OCI-LY1 (cell line): ENCODE measurements at regions not wholly inside any gene's neighbourhood (a gene's known extent, or its start where the extent isn't known, plus 50 kb on each side); places are given as distances from the start of the nearest gene placed in this dataset.

Experiments used
- H2AFZ ChIP-seq: fragments of 200-600 bp; sonication (generic), shearing (Covaris generic); 2 replicates; pipeline ENCODE4 v1.6.0; 2014; ENCODE audit warnings: antibody characterized with exemption, mild to moderate bottlenecking, low read length
- H3F3A ChIP-seq: fragments of 200-600 bp; sonication (generic), shearing (Covaris generic); 2 replicates; pipeline ENCODE4 v1.6.0; 2014; ENCODE audit warnings: mild to moderate bottlenecking, antibody characterized with exemption, low read length, moderate library complexity; ENCODE audit not compliant: insufficient read depth
- H3K27ac ChIP-seq: fragments of 200-600 bp; sonication (generic); 2 replicates; pipeline ENCODE4 v1.5.1; 2014; ENCODE audit warnings: low read length, mixed run types, mild to moderate bottlenecking, low read depth; ENCODE audit not compliant: poor library complexity, severe bottlenecking
- H3K27me3 ChIP-seq: fragments of 200-600 bp; sonication (generic); 2 replicates; pipeline ENCODE4 v1.6.0; 2014; ENCODE audit warnings: antibody characterized with exemption, mild to moderate bottlenecking, low read length, moderate library complexity; ENCODE audit not compliant: insufficient read depth
- H3K36me3 ChIP-seq: fragments of 200-600 bp; sonication (generic); 2 replicates; pipeline ENCODE4 v1.6.1; 2014; ENCODE audit warnings: mild to moderate bottlenecking, antibody characterized with exemption, low read length, moderate library complexity, mixed read lengths; ENCODE audit not compliant: insufficient read depth
- H3K4me1 ChIP-seq: fragments of 200-600 bp; sonication (generic); 2 replicates; pipeline ENCODE4 v1.5.1; 2014; ENCODE audit warnings: mild to moderate bottlenecking, low read length, moderate library complexity; ENCODE audit not compliant: insufficient read depth, severe bottlenecking
- H3K4me2 ChIP-seq: fragments of 200-600 bp; sonication (generic), shearing (Covaris generic); 2 replicates; pipeline ENCODE4 v1.6.1; 2014; ENCODE audit warnings: low read length
- H3K4me3 ChIP-seq: fragments of 200-600 bp; sonication (generic); 2 replicates; pipeline ENCODE4 v1.5.1; 2014; ENCODE audit warnings: low read length, low read depth, mild to moderate bottlenecking, mixed read lengths; ENCODE audit not compliant: poor library complexity, severe bottlenecking
- H3K79me2 ChIP-seq: fragments of 200-600 bp; shearing (Covaris generic); 2 replicates; pipeline ENCODE4 v1.6.1; 2016; ENCODE audit warnings: mixed run types, low read length, mixed read lengths; ENCODE audit not compliant: insufficient read depth
- H3K9ac ChIP-seq: fragments of 200-600 bp; sonication (generic), shearing (Covaris generic); 2 replicates; pipeline ENCODE4 v1.6.1; 2014; ENCODE audit warnings: mild to moderate bottlenecking, low read length, mixed read lengths
- H3K9me2 ChIP-seq: fragments of 200-600 bp; sonication (generic), shearing (Covaris generic); 2 replicates; pipeline ENCODE4 v1.6.1; 2014; ENCODE audit warnings: low read depth, mild to moderate bottlenecking, low read length, mixed read lengths
- H3K9me3 ChIP-seq: fragments of 200-600 bp; shearing (Covaris generic); 2 replicates; pipeline ENCODE4 v1.6.1; 2014; ENCODE audit warnings: low read length, mixed read lengths
- H4K20me1 ChIP-seq: fragments of 200-600 bp; sonication (generic), shearing (Covaris generic); 2 replicates; pipeline ENCODE4 v1.6.0; 2016; ENCODE audit warnings: mild to moderate bottlenecking, low read length; ENCODE audit not compliant: insufficient read depth
- CTCF ChIP-seq: fragments of 200-600 bp; sonication (generic), shearing (Covaris generic); IDR thresholded peaks from 2 replicates; pipeline ENCODE4 v1.5.1; 2017; ENCODE audit warnings: mild to moderate bottlenecking, antibody characterized with exemption, low read length, moderate library complexity, mixed read lengths
- EZH2 ChIP-seq: fragments of 200-600 bp; sonication (generic), shearing (Covaris generic); IDR thresholded peaks from 2 replicates; pipeline ENCODE4 v1.8.0; 2017; ENCODE audit warnings: borderline replicate concordance, mixed run types, mild to moderate bottlenecking, antibody characterized with exemption, low read length, moderate library complexity, mixed read lengths

- Histone ChIP-seq H3K27ac (no peak overlapping the region), H3K4me1 (no peaks in the 10 kb centered on the region), H4K20me1 (no peaks in the 10 kb centered on the region; the same call in 1 of the 2 replicates), H3K36me3 (no peaks in the 10 kb centered on the region), H3F3A (no peaks in the 10 kb centered on the region), H3K9me2 (no peaks in the 10 kb centered on the region), H3K9me3 (no peaks in the 10 kb centered on the region), H3K4me3 (no peak overlapping the region), H3K27me3 (peaks cover 7% of the 10 kb centered on the region; the same call in 1 of the 2 replicates), H2AFZ (no peak overlapping the region), H3K79me2 (no peaks in the 10 kb centered on the region), H3K4me2 (no peak overlapping the region), H3K9ac (no peak overlapping the region)
- TF ChIP-seq CTCF: no peak
- TF ChIP-seq EZH2: no peak
These were observed 239.3 kb upstream of the WSCD1 start for GRCh38 chr17:5830921-5831320.

- Histone ChIP-seq H4K20me1 (no peaks in the 10 kb centered on the region; the same call in 1 of the 2 replicates), H3K4me2 (no peak overlapping the region), H3K9me3 (no peaks in the 10 kb centered on the region), H3K4me3 (no peak overlapping the region), H3K79me2 (no peaks in the 10 kb centered on the region), H3K4me1 (no peaks in the 10 kb centered on the region), H3K36me3 (no peaks in the 10 kb centered on the region), H3K9ac (no peak overlapping the region), H3K27me3 (peaks cover 8% of the 10 kb centered on the region; the same call in 1 of the 2 replicates), H3F3A (no peaks in the 10 kb centered on the region), H3K27ac (no peak overlapping the region), H3K9me2 (no peaks in the 10 kb centered on the region), H2AFZ (no peak overlapping the region)
- TF ChIP-seq CTCF: no peak
- TF ChIP-seq EZH2: no peak
These were observed 237.3 kb upstream of the WSCD1 start for GRCh38 chr17:5832886-5833285.

- H3K9me2 ChIP-seq: no peaks in the 10 kb centered on the region
- no peaks in the 10 kb centered on the region for H3K9me3 ChIP-seq
- peaks cover 8% of the 10 kb centered on the region; the same call in 1 of the 2 replicates for H3K27me3 ChIP-seq
- H3K4me3 ChIP-seq: no peak overlapping the region
- no peak overlapping the region for H2AFZ ChIP-seq
- no peaks in the 10 kb centered on the region for H3K79me2 ChIP-seq
- no peaks in the 10 kb centered on the region for H3F3A ChIP-seq
- no peaks in the 10 kb centered on the region for H3K36me3 ChIP-seq
- H3K27ac ChIP-seq: no peak overlapping the region
- no peaks in the 10 kb centered on the region; the same call in 1 of the 2 replicates for H4K20me1 ChIP-seq
- no peaks in the 10 kb centered on the region for H3K4me1 ChIP-seq
- no peak overlapping the region for H3K9ac ChIP-seq
- H3K4me2 ChIP-seq: no peak overlapping the region
- TF ChIP-seq EZH2 (no peak), CTCF (no peak)
These were observed 233.1 kb upstream of the WSCD1 start for GRCh38 chr17:5837055-5837491.
